ENCODE measurements at regions not wholly inside any gene's neighbourhood (a gene's known extent, or its start where the extent isn't known, plus 50 kb on each side); places are given as distances from the start of the nearest gene placed in this dataset.

- Histone ChIP-seq H3K9me3 (ENCODE audit: control insufficient read depth in 1 of 2, insufficient read depth in 1 of 2, low read length in 2 of 2) (peaks cover 0 to 6% of the 10 kb centered on the region in 2 experiments), H3K4me3 (ENCODE audit: low read length) (peak overlapping the region; percentile 24), H3K36me3 (ENCODE audit: insufficient read depth, low read length) (no peaks in the 10 kb centered on the region), H3K27ac (ENCODE audit: low read depth in 1 of 2, low read length in 2 of 2) (no peak overlapping the region), H3K4me1 (ENCODE audit: insufficient read depth, low read length) (peaks cover 13% of the 10 kb centered on the region), H3K27me3 (ENCODE audit: control insufficient read depth in 1 of 2, insufficient read depth in 2 of 2, low read length in 2 of 2) (peaks cover 11 to 17% of the 10 kb centered on the region in 2 experiments)
- TF ChIP-seq CTCF (IDR thresholded peaks at IDR 0.05): no peak
- DNase-seq (no peak), ATAC-seq (ENCODE audit: poor library complexity) (no peak)
- Mint-ChIP-seq H3K27ac (no peak overlapping the region), H3K4me3 (no peak overlapping the region), H3K36me3 (ENCODE audit: low read depth) (no peaks in the 10 kb centered on the region), H3K4me1 (ENCODE audit: low read depth) (peaks cover 6% of the 10 kb centered on the region), H3K9me3 (no peaks in the 10 kb centered on the region), H3K27me3 (peaks cover 16% of the 10 kb centered on the region)
- CTCF ChIA-PET: no interaction called here
- intact Hi-C loops (cut with DNase I, micrococcal nuclease): loop anchor here (1.0 to 5.0 kb wide), 4 partner anchors 241 to 524 kb away; no protein-coding TSS in a partner anchor
- POLR2A ChIA-PET: no interaction called here
Measured at GRCh38 chr17:73953206-73954033, 250.1 kb upstream of the RPL38 start.

GRCh38 chr17:73954951-73955350, 248.5 kb upstream of the RPL38 start:
- H3K36me3 Mint-ChIP-seq (ENCODE audit: low read depth): no peaks in the 10 kb centered on the region

GRCh38 chr17:73955616-73956015, 247.9 kb upstream of the RPL38 start:
- H3K9me3 Mint-ChIP-seq: no peaks in the 10 kb centered on the region
- no peak for TF ChIP-seq CTCF (IDR thresholded peaks at IDR 0.05)
- ATAC-seq (ENCODE audit: poor library complexity) (no peak), DNase-seq (no peak)
- peaks cover 6% of the 10 kb centered on the region for H3K4me1 Mint-ChIP-seq (ENCODE audit: low read depth)
- H3K27ac Mint-ChIP-seq: no peak overlapping the region
- no peaks in the 10 kb centered on the region for H3K36me3 Mint-ChIP-seq (ENCODE audit: low read depth)
- ChIA-PET POLR2A (no interaction called here), CTCF (interaction anchor here (1.0 kb wide), 1 partner anchor 526 kb away, joined by 7 read pairs; no protein-coding TSS in a partner anchor)
- peaks cover 13 to 17% of the 10 kb centered on the region in 2 experiments for H3K27me3 ChIP-seq (ENCODE audit: control insufficient read depth in 1 of 2, insufficient read depth in 2 of 2, low read length in 2 of 2)
- peaks cover 0 to 11% of the 10 kb centered on the region in 2 experiments for H3K9me3 ChIP-seq (ENCODE audit: control insufficient read depth in 1 of 2, insufficient read depth in 1 of 2, low read length in 2 of 2)
- peaks cover 15% of the 10 kb centered on the region for H3K27me3 Mint-ChIP-seq
- intact Hi-C loops (cut with DNase I, micrococcal nuclease): loop anchor here (1.0 to 5.0 kb wide), 2 partner anchors 526 to 698 kb away; no protein-coding TSS in a partner anchor
- no peak overlapping the region for H3K4me3 Mint-ChIP-seq
- peaks cover 13% of the 10 kb centered on the region for H3K4me1 ChIP-seq (ENCODE audit: insufficient read depth, low read length)
- no peak overlapping the region for H3K27ac ChIP-seq (ENCODE audit: low read depth in 1 of 2, low read length in 2 of 2)
- H3K4me3 ChIP-seq (ENCODE audit: low read length): no peak overlapping the region
- H3K36me3 ChIP-seq (ENCODE audit: insufficient read depth, low read length): no peaks in the 10 kb centered on the region

More at GRCh38 chr17:73954951-73955350, 248.5 kb upstream of the RPL38 start:
- H3K27ac Mint-ChIP-seq: no peak overlapping the region
- Histone ChIP-seq H3K9me3 (ENCODE audit: control insufficient read depth in 1 of 2, insufficient read depth in 1 of 2, low read length in 2 of 2) (peaks cover 0 to 6% of the 10 kb centered on the region in 2 experiments), H3K4me1 (ENCODE audit: insufficient read depth, low read length) (peaks cover 13% of the 10 kb centered on the region), H3K27ac (ENCODE audit: low read depth in 1 of 2, low read length in 2 of 2) (no peak overlapping the region), H3K36me3 (ENCODE audit: insufficient read depth, low read length) (no peaks in the 10 kb centered on the region), H3K27me3 (ENCODE audit: control insufficient read depth in 1 of 2, insufficient read depth in 2 of 2, low read length in 2 of 2) (peaks cover 11 to 17% of the 10 kb centered on the region in 2 experiments), H3K4me3 (ENCODE audit: low read length) (no peak overlapping the region)
- ChIA-PET POLR2A (no interaction called here), CTCF (no interaction called here)
- no peak for TF ChIP-seq CTCF (IDR thresholded peaks at IDR 0.05)
- intact Hi-C loops (cut with DNase I, micrococcal nuclease): loop anchor here (1.0 to 5.0 kb wide), 4 partner anchors 243 to 698 kb away; no protein-coding TSS in a partner anchor
- H3K4me3 Mint-ChIP-seq: no peak overlapping the region
- H3K4me1 Mint-ChIP-seq (ENCODE audit: low read depth): peaks cover 6% of the 10 kb centered on the region
- H3K27me3 Mint-ChIP-seq: peaks cover 16% of the 10 kb centered on the region
- DNase-seq (no peak), ATAC-seq (ENCODE audit: poor library complexity) (no peak)
- H3K9me3 Mint-ChIP-seq: no peaks in the 10 kb centered on the region

All from CD4-positive, alpha-beta T cell (primary cell).